ENCODE measurements at regions not wholly inside any gene's neighbourhood (a gene's known extent, or its start where the extent isn't known, plus 50 kb on each side); places are given as distances from the start of the nearest gene placed in this dataset.

DNA sequence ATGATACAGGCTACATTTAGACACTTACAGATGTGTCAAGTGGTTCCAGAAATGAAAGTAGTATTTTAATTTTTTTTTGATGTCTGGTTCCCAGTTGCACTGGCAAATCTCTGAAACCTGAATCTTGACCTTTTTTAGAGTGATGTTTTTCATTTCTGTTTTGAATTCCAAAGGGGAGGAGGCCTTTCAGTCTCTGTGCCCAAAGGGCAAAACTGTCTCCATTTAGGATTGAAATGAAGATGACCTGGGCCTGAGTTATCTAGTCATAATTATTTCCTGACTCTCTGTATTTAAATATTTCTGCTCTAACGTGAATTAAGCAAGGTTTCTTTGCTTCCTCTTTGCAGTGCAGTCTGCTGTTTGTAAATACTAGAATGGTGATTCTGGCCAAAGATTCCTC lies 252.9 kb upstream of the ZFP64 start:
- H3K4me1 ChIP-seq (ENCODE audit: insufficient read depth, low read length) = no peaks in the 10 kb centered on the region
- H3K9me3 ChIP-seq (ENCODE audit: low read depth, low read length) = no peaks in the 10 kb centered on the region
- no peak overlapping the region for H2AFZ ChIP-seq (ENCODE audit: low read length)
- H3K27ac ChIP-seq (ENCODE audit: low read depth, low read length) = no peak overlapping the region
- no peaks in the 10 kb centered on the region for H3K36me3 ChIP-seq (ENCODE audit: insufficient read depth, low read length)
- TF ChIP-seq CTCF (IDR thresholded peaks at IDR 0.05; ENCODE audit: extremely low read depth, low read depth, low read length) = no peak
- no peaks in the 10 kb centered on the region for H3K27me3 ChIP-seq (ENCODE audit: insufficient read depth, low read length)
- H3K4me2 ChIP-seq (ENCODE audit: insufficient read depth, low read length) = no peak overlapping the region
- DNase-seq (ENCODE audit: insufficient read length, low spot score, missing footprints) = no peak
- H4K20me1 ChIP-seq (ENCODE audit: insufficient read depth, low read length) = no peaks in the 10 kb centered on the region
- H3K4me3 ChIP-seq (ENCODE audit: insufficient read depth, low read length) = no peak overlapping the region
- no peaks in the 10 kb centered on the region for H3K79me2 ChIP-seq (ENCODE audit: insufficient read depth, low read length)

- DNase-seq (ENCODE audit: insufficient read length, low spot score, missing footprints) = no peak
- H3K36me3 ChIP-seq (ENCODE audit: insufficient read depth, low read length) = no peaks in the 10 kb centered on the region
Observed at GRCh38 chr20:52443874-52444273, 252.3 kb upstream of the ZFP64 start.

GRCh38 chr20:52441710-52442109 lies 250.1 kb upstream of the ZFP64 start:
- H3K9me3 ChIP-seq (ENCODE audit: low read depth, low read length) = no peaks in the 10 kb centered on the region
- H3K36me3 ChIP-seq (ENCODE audit: insufficient read depth, low read length) = no peaks in the 10 kb centered on the region
- H3K27ac ChIP-seq (ENCODE audit: low read depth, low read length) = no peak overlapping the region
- H3K4me2 ChIP-seq (ENCODE audit: insufficient read depth, low read length) = no peak overlapping the region
- H3K4me1 ChIP-seq (ENCODE audit: insufficient read depth, low read length) = no peaks in the 10 kb centered on the region
- no peak overlapping the region for H3K4me3 ChIP-seq (ENCODE audit: insufficient read depth, low read length)
- H3K27me3 ChIP-seq (ENCODE audit: insufficient read depth, low read length) = no peaks in the 10 kb centered on the region
- H4K20me1 ChIP-seq (ENCODE audit: insufficient read depth, low read length) = no peaks in the 10 kb centered on the region
- no peak for TF ChIP-seq CTCF (IDR thresholded peaks at IDR 0.05; ENCODE audit: extremely low read depth, low read depth, low read length)
- no peak for DNase-seq (ENCODE audit: insufficient read length, low spot score, missing footprints)
- H3K79me2 ChIP-seq (ENCODE audit: insufficient read depth, low read length) = no peaks in the 10 kb centered on the region
- H2AFZ ChIP-seq (ENCODE audit: low read length) = no peak overlapping the region

More at GRCh38 chr20:52443874-52444273, 252.3 kb upstream of the ZFP64 start:
- Histone ChIP-seq H3K27me3 (ENCODE audit: insufficient read depth, low read length) (no peaks in the 10 kb centered on the region), H3K4me3 (ENCODE audit: insufficient read depth, low read length) (no peak overlapping the region), H2AFZ (ENCODE audit: low read length) (no peak overlapping the region), H4K20me1 (ENCODE audit: insufficient read depth, low read length) (no peaks in the 10 kb centered on the region), H3K9me3 (ENCODE audit: low read depth, low read length) (no peaks in the 10 kb centered on the region), H3K79me2 (ENCODE audit: insufficient read depth, low read length) (no peaks in the 10 kb centered on the region), H3K4me1 (ENCODE audit: insufficient read depth, low read length) (no peaks in the 10 kb centered on the region), H3K27ac (ENCODE audit: low read depth, low read length) (no peak overlapping the region), H3K4me2 (ENCODE audit: insufficient read depth, low read length) (no peak overlapping the region)
- TF ChIP-seq CTCF (IDR thresholded peaks at IDR 0.05; ENCODE audit: extremely low read depth, low read depth, low read length) = no peak

DNA sequence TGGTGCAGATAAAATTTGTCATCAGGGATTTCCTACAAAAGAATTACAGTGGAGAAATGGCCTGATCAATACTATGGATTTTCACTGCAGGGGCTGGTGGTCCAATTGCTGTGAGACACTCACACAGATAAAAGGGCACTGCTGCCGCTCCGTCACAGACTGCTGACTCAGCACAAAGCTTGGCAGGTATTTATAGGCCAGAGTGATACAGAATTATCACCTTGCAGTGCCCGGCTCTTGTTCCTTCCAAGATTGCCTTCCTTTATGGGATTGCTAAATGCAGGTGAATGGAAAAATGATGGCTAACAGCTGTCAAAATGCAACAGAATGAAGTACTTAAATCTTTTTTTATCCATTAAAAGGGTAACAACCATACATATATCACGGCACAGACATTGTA lies 247.8 kb upstream of the ZFP64 start:
- H3K27me3 ChIP-seq (ENCODE audit: insufficient read depth, low read length) = no peaks in the 10 kb centered on the region
- H3K4me2 ChIP-seq (ENCODE audit: insufficient read depth, low read length) = no peak overlapping the region
- no peaks in the 10 kb centered on the region for H3K4me1 ChIP-seq (ENCODE audit: insufficient read depth, low read length)
- TF ChIP-seq CTCF (IDR thresholded peaks at IDR 0.05; ENCODE audit: extremely low read depth, low read depth, low read length) = no peak
- H3K27ac ChIP-seq (ENCODE audit: low read depth, low read length) = no peak overlapping the region
- no peak overlapping the region for H2AFZ ChIP-seq (ENCODE audit: low read length)
- no peaks in the 10 kb centered on the region for H3K36me3 ChIP-seq (ENCODE audit: insufficient read depth, low read length)
- no peak for DNase-seq (ENCODE audit: insufficient read length, low spot score, missing footprints)
- H3K9me3 ChIP-seq (ENCODE audit: low read depth, low read length) = no peaks in the 10 kb centered on the region
- H3K4me3 ChIP-seq (ENCODE audit: insufficient read depth, low read length) = no peak overlapping the region
- no peaks in the 10 kb centered on the region for H3K79me2 ChIP-seq (ENCODE audit: insufficient read depth, low read length)
- no peaks in the 10 kb centered on the region for H4K20me1 ChIP-seq (ENCODE audit: insufficient read depth, low read length)

Data from osteoblast (primary cell).